ENCODE measurements at regions not wholly inside any gene's neighbourhood (a gene's known extent, or its start where the extent isn't known, plus 50 kb on each side); places are given as distances from the start of the nearest gene placed in this dataset.

DNA sequence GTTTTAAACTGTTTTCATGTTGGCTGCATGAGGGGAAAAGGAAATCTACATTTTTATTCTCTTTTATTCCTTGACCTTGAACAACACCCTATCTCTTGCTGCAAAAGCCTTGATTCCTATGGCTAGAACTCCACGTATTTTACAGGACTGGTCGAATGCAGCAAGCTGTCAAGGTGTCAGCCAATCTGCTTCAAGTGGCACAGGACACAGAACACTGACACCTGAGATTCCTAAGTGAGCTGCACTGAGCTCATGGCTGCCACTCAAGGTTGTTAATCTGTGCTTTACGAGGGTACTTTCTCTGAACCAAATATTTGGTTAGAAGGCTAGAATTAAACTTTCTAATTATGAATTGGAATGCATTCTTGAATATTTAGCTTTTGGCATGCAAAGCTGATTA, 349.7 kb upstream of the COBL start:
- TF ChIP-seq, protein P1, sequence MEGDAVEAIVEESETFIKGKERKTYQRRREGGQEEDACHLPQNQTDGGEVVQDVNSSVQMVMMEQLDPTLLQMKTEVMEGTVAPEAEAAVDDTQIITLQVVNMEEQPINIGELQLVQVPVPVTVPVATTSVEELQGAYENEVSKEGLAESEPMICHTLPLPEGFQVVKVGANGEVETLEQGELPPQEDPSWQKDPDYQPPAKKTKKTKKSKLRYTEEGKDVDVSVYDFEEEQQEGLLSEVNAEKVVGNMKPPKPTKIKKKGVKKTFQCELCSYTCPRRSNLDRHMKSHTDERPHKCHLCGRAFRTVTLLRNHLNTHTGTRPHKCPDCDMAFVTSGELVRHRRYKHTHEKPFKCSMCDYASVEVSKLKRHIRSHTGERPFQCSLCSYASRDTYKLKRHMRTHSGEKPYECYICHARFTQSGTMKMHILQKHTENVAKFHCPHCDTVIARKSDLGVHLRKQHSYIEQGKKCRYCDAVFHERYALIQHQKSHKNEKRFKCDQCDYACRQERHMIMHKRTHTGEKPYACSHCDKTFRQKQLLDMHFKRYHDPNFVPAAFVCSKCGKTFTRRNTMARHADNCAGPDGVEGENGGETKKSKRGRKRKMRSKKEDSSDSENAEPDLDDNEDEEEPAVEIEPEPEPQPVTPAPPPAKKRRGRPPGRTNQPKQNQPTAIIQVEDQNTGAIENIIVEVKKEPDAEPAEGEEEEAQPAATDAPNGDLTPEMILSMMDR (IDR thresholded peaks at IDR 0.05; ENCODE audit: low read length): no peak
- no peak for TF ChIP-seq EZH2 (IDR thresholded peaks at IDR 0.05; ENCODE audit: borderline replicate concordance, low read length)

Data from OCI-LY1 (cell line).